GM12864 (cell line): ENCODE measurements at regions not wholly inside any gene's neighbourhood (a gene's known extent, or its start where the extent isn't known, plus 50 kb on each side); places are given as distances from the start of the nearest gene placed in this dataset.

ENCODE experiments used
- DNase-seq: peaks from one replicate; pipeline ENCODE4 v3.0.0-alpha.2; 2011; ENCODE audit warnings: low read depth
- H3K4me3 ChIP-seq: 2 replicates; pipeline ENCODE4 v1.5.1; 2011; ENCODE audit warnings: mild to moderate bottlenecking, low read depth, low read length, control low read depth
- TF ChIP-seq, protein P1 (sequence below): IDR thresholded peaks from 2 replicates; pipeline ENCODE4 v1.5.1; 2011; ENCODE audit warnings: low read depth, mild to moderate bottlenecking, moderate library complexity, low read length, control low read depth, inconsistent platforms; ENCODE audit errors: missing control alignments

DNA sequence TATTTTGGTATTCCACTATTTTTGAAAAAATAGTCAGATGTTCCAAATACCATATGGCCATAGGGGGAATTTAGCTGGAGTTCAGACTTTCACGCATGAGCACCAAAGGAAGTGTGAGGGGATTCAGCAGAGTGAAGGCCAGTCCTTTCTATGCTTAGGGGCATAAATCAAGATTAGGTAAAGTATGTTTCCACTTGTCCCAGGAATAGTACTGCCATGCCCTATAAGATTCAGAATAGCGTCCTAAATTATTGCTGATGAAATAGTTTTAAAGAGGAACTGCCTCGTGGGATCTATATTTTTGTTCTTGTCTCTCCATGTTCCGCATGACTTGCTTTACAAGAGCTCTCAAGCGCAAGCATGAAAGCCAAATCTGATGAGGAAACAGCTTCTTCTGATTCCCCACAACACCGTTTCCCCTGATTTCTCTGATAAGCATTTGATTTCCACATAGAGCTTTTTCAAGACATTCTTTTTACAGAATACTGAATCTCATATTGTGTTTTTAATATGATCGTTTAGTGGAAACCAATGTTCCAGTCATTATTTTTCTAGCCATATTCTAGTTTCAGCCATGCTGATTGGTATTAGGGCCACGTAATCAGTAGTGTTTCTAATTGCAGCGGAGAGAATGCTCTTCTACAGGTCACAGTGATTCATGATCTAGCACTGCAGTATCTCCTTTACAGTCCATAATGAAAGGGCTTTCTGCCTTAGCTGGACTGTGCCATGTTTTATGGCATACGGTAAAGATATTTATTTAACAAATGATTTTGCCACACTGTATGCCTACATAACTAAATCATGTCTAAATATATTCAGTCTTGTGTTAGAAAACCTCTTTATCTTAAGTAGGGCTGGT is 492.3 kb downstream of the CENPC start:
- TF ChIP-seq, protein P1, sequence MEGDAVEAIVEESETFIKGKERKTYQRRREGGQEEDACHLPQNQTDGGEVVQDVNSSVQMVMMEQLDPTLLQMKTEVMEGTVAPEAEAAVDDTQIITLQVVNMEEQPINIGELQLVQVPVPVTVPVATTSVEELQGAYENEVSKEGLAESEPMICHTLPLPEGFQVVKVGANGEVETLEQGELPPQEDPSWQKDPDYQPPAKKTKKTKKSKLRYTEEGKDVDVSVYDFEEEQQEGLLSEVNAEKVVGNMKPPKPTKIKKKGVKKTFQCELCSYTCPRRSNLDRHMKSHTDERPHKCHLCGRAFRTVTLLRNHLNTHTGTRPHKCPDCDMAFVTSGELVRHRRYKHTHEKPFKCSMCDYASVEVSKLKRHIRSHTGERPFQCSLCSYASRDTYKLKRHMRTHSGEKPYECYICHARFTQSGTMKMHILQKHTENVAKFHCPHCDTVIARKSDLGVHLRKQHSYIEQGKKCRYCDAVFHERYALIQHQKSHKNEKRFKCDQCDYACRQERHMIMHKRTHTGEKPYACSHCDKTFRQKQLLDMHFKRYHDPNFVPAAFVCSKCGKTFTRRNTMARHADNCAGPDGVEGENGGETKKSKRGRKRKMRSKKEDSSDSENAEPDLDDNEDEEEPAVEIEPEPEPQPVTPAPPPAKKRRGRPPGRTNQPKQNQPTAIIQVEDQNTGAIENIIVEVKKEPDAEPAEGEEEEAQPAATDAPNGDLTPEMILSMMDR, result no peak
- DNase-seq, result no peak
- H3K4me3 ChIP-seq, result no peak overlapping the region

GRCh38 chr4:67051000-67051789 is 494.1 kb downstream of the CENPC start:
- H3K4me3 ChIP-seq, result no peak overlapping the region
- TF ChIP-seq, protein P1, result no peak
- DNase-seq, result no peak

GRCh38 chr4:67049446-67049845 is 495.9 kb downstream of the CENPC start:
- no peak overlapping the region for H3K4me3 ChIP-seq
- TF ChIP-seq, protein P1, result no peak
- no peak for DNase-seq

GRCh38 chr4:67048530-67048929 is 496.8 kb downstream of the CENPC start:
- TF ChIP-seq, protein P1, result no peak
- no peak for DNase-seq
- H3K4me3 ChIP-seq, result no peak overlapping the region

DNA sequence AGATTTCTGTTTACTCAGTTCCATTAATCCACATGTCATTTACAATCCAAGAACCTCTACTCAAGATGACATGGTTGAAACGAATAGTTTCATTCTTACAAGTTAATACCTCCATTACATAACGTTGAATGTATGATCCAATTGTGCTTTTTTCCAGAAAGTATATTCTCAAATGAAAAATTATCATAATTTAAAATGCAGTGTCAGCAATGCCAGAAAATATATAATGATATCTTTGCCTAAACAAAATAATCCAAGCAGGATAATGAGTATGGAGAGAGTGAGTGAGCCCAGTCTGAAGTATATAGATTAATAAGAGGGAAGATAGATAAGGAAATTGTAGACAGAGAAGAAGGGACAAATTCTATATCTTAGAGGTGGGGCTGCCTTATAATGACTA is 505.0 kb downstream of the CENPC start:
- TF ChIP-seq, protein P1, result no peak
- no peak for DNase-seq
- H3K4me3 ChIP-seq, result no peak overlapping the region

- TF ChIP-seq, protein P1, result no peak
- DNase-seq, result no peak
Observed at GRCh38 chr4:67038228-67038566, 507.1 kb downstream of the CENPC start.

More at GRCh38 chr4:67038228-67038566, 507.1 kb downstream of the CENPC start:
- no peak overlapping the region for H3K4me3 ChIP-seq
